ENCODE measurements at regions not wholly inside any gene's neighbourhood (a gene's known extent, or its start where the extent isn't known, plus 50 kb on each side); places are given as distances from the start of the nearest gene placed in this dataset.

DNA sequence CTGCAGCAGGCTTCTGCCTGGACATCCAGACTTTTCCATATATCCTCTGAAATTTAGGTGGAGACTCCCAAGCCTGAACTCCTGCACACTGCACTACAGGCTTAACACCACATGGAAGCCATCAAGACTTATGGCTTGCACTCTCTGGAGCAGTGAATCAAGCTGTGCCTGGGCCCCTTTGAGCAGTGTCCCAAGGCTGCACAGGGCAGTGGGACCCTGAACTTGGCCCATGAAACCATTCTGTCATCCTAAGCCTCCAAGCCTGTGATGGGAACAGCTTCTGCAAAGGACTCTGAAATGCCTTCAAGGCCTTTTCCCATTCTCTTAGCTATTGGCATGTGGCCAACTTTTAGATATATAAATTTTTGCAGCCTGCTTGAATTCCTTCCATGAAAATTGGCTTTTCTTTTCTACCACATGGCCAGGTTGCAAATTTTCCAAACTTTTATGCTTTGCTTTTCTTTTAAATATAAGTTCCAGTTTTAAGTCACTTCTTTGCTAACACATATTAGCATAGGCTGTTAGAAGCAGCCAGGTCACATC lies 257.8 kb upstream of the DCBLD2 start:
- TF ChIP-seq, protein P1, sequence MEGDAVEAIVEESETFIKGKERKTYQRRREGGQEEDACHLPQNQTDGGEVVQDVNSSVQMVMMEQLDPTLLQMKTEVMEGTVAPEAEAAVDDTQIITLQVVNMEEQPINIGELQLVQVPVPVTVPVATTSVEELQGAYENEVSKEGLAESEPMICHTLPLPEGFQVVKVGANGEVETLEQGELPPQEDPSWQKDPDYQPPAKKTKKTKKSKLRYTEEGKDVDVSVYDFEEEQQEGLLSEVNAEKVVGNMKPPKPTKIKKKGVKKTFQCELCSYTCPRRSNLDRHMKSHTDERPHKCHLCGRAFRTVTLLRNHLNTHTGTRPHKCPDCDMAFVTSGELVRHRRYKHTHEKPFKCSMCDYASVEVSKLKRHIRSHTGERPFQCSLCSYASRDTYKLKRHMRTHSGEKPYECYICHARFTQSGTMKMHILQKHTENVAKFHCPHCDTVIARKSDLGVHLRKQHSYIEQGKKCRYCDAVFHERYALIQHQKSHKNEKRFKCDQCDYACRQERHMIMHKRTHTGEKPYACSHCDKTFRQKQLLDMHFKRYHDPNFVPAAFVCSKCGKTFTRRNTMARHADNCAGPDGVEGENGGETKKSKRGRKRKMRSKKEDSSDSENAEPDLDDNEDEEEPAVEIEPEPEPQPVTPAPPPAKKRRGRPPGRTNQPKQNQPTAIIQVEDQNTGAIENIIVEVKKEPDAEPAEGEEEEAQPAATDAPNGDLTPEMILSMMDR (conservative IDR thresholded peaks at IDR 0.05 in 1 of 2, IDR thresholded peaks at IDR 0.05 in 1 of 2; ENCODE audit: low read depth in 1 of 2, low read length in 2 of 2), result no peak
- TF ChIP-seq EZH2 (IDR thresholded peaks at IDR 0.05; ENCODE audit: low read length, missing control alignments), result no peak
